T47D (cell line): ENCODE measurements at regions not wholly inside any gene's neighbourhood (a gene's known extent, or its start where the extent isn't known, plus 50 kb on each side); places are given as distances from the start of the nearest gene placed in this dataset.

Experiments used
- DNase-seq, 2 experiments: peaks; one replicate each; pipeline versions ENCODE4 v3.0.0 to v3.0.0-alpha.2; 2011 to 2012; ENCODE audit warnings: low read depth in 1 of 2, low spot score in 1 of 2
- JUND ChIP-seq: IDR thresholded peaks from 2 replicates; pipeline ENCODE4 v1.6.1; 2012; ENCODE audit warnings: low read depth
- in situ Hi-C: cut with HindIII; loops from 2 replicates; pipeline ENCODE4 v1.10.0; 2016; ENCODE audit warnings: low sequenced_read_pairs, low pct_unique_long_range_greater_than_20kb

GRCh38 chr6:68054756-68055155 lies 580.3 kb upstream of the ADGRB3 start:
- in situ Hi-C loops: no loop called here
- no peak for TF ChIP-seq JUND
- DNase-seq: no peak

- no peak for DNase-seq
- no peak for TF ChIP-seq JUND
- in situ Hi-C loops: no loop called here
These were observed 581.2 kb upstream of the ADGRB3 start for GRCh38 chr6:68053805-68054373.

- TF ChIP-seq JUND: no peak
- in situ Hi-C loops: no loop called here
These were observed 582.8 kb upstream of the ADGRB3 start for GRCh38 chr6:68052234-68052633.

GRCh38 chr6:68049562-68049961 lies 585.5 kb upstream of the ADGRB3 start:
- no peak for TF ChIP-seq JUND

More at GRCh38 chr6:68052234-68052633, 582.8 kb upstream of the ADGRB3 start:
- no peak for DNase-seq

GRCh38 chr6:68046756-68047155 lies 588.3 kb upstream of the ADGRB3 start:
- DNase-seq: no peak
- in situ Hi-C loops: no loop called here
- no peak for TF ChIP-seq JUND

More at GRCh38 chr6:68049562-68049961, 585.5 kb upstream of the ADGRB3 start:
- DNase-seq: no peak
- in situ Hi-C loops: no loop called here

GRCh38 chr6:68046302-68046701 lies 588.8 kb upstream of the ADGRB3 start:
- DNase-seq: no peak
- TF ChIP-seq JUND: no peak
- in situ Hi-C loops: no loop called here

GRCh38 chr6:68045193-68045592 lies 589.9 kb upstream of the ADGRB3 start:
- in situ Hi-C loops: no loop called here
- no peak for DNase-seq
- TF ChIP-seq JUND: no peak

GRCh38 chr6:68044264-68044663 lies 590.8 kb upstream of the ADGRB3 start:
- no peak for TF ChIP-seq JUND
- in situ Hi-C loops: no loop called here
- no peak for DNase-seq

GRCh38 chr6:68043122-68043398 lies 592.0 kb upstream of the ADGRB3 start:
- no peak for DNase-seq
- in situ Hi-C loops: no loop called here
- no peak for TF ChIP-seq JUND

GRCh38 chr6:68042339-68043121 lies 592.6 kb upstream of the ADGRB3 start:
- no peak for TF ChIP-seq JUND
- in situ Hi-C loops: no loop called here
- no peak for DNase-seq

- TF ChIP-seq JUND: no peak
- in situ Hi-C loops: no loop called here
- no peak for DNase-seq
These were observed 594.3 kb upstream of the ADGRB3 start for GRCh38 chr6:68040780-68041179.

GRCh38 chr6:68040312-68040778 lies 594.7 kb upstream of the ADGRB3 start:
- in situ Hi-C loops: no loop called here
- no peak for DNase-seq
- no peak for TF ChIP-seq JUND

- no peak for DNase-seq
- in situ Hi-C loops: no loop called here
- no peak for TF ChIP-seq JUND
These were observed 595.3 kb upstream of the ADGRB3 start for GRCh38 chr6:68039641-68040311.
